ENCODE measurements at regions not wholly inside any gene's neighbourhood (a gene's known extent, or its start where the extent isn't known, plus 50 kb on each side); places are given as distances from the start of the nearest gene placed in this dataset.
A peak's percentile ranks its signal among the peaks of the same experiment; 100 is the strongest.
"Not testable (repeated sequence)": the region's sequence is repeated elsewhere in the genome, so short reads cannot be mapped to it uniquely, and the experiment has no call there.

GRCh38 chr2:78817430-78817829 is 208.1 kb upstream of the REG3G start:
- no peaks in the 10 kb centered on the region for H3K9me2 ChIP-seq (ENCODE audit: insufficient read depth)
- no peaks in the 10 kb centered on the region for H3F3A ChIP-seq (ENCODE audit: insufficient read depth, low read depth)
- no TSS peak for BruUV-seq (replicated peaks)
- no peak for DNase-seq
- no peaks in the 10 kb centered on the region for H3K27me3 ChIP-seq (ENCODE audit: insufficient read depth, low read depth)
- no peak overlapping the region for H3K4me2 ChIP-seq
- CTCF ChIA-PET = no interaction called here
- H3K9me3 ChIP-seq (ENCODE audit: insufficient read depth, low read depth) = no peaks in the 10 kb centered on the region
- no peaks in the 10 kb centered on the region for H4K20me1 ChIP-seq (ENCODE audit: insufficient read depth)
- no peak overlapping the region for H3K27ac ChIP-seq
- no peaks in the 10 kb centered on the region for H3K79me2 ChIP-seq (ENCODE audit: low read depth)
- intact Hi-C loops (cut with micrococcal nuclease; ENCODE audit: unreplicated experiment) = no loop called here
- no peaks in the 10 kb centered on the region for H3K36me3 ChIP-seq (ENCODE audit: low read depth)
- POLR2A ChIA-PET (ENCODE audit: unreplicated experiment) = no interaction called here
- H3K4me3 ChIP-seq = no peak overlapping the region
- H2AFZ ChIP-seq = no peak overlapping the region
- H3K4me1 ChIP-seq (replicated peaks; ENCODE audit: insufficient read depth) = no peaks in the 10 kb centered on the region
- TF ChIP-seq, protein P1, sequence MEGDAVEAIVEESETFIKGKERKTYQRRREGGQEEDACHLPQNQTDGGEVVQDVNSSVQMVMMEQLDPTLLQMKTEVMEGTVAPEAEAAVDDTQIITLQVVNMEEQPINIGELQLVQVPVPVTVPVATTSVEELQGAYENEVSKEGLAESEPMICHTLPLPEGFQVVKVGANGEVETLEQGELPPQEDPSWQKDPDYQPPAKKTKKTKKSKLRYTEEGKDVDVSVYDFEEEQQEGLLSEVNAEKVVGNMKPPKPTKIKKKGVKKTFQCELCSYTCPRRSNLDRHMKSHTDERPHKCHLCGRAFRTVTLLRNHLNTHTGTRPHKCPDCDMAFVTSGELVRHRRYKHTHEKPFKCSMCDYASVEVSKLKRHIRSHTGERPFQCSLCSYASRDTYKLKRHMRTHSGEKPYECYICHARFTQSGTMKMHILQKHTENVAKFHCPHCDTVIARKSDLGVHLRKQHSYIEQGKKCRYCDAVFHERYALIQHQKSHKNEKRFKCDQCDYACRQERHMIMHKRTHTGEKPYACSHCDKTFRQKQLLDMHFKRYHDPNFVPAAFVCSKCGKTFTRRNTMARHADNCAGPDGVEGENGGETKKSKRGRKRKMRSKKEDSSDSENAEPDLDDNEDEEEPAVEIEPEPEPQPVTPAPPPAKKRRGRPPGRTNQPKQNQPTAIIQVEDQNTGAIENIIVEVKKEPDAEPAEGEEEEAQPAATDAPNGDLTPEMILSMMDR (conservative IDR thresholded peaks at IDR 0.05) = no peak
- TF ChIP-seq EZH2 (IDR thresholded peaks at IDR 0.05; ENCODE audit: low read depth) = no peak

GRCh38 chr2:78832481-78832880 is 193.0 kb upstream of the REG3G start:
- Histone ChIP-seq H3K4me2 (no peak overlapping the region), H2AFZ (no peak overlapping the region), H3K4me1 (replicated peaks; ENCODE audit: insufficient read depth) (no peaks in the 10 kb centered on the region), H3K36me3 (ENCODE audit: low read depth) (no peaks in the 10 kb centered on the region), H3K9me3 (ENCODE audit: insufficient read depth, low read depth) (no peaks in the 10 kb centered on the region), H3K9me2 (ENCODE audit: insufficient read depth) (no peaks in the 10 kb centered on the region), H3K4me3 (no peak overlapping the region), H3F3A (ENCODE audit: insufficient read depth, low read depth) (no peaks in the 10 kb centered on the region), H3K79me2 (ENCODE audit: low read depth) (no peaks in the 10 kb centered on the region), H3K27me3 (ENCODE audit: insufficient read depth, low read depth) (no peaks in the 10 kb centered on the region), H4K20me1 (ENCODE audit: insufficient read depth) (no peaks in the 10 kb centered on the region), H3K27ac (no peak overlapping the region)
- ChIA-PET POLR2A (ENCODE audit: unreplicated experiment) (no interaction called here), CTCF (no interaction called here)
- intact Hi-C loops (cut with micrococcal nuclease; ENCODE audit: unreplicated experiment) = no loop called here
- TF ChIP-seq, protein P1 (conservative IDR thresholded peaks at IDR 0.05) = no peak
- TF ChIP-seq EZH2 (IDR thresholded peaks at IDR 0.05; ENCODE audit: low read depth) = no peak
- DNase-seq = no peak
- no TSS peak for BruUV-seq (replicated peaks)

- TF ChIP-seq, protein P1 (conservative IDR thresholded peaks at IDR 0.05) = no peak
- TF ChIP-seq EZH2 (IDR thresholded peaks at IDR 0.05; ENCODE audit: low read depth) = no peak
- Histone ChIP-seq H4K20me1 (ENCODE audit: insufficient read depth) (no peaks in the 10 kb centered on the region), H3K9me2 (ENCODE audit: insufficient read depth) (no peaks in the 10 kb centered on the region), H3K9me3 (ENCODE audit: insufficient read depth, low read depth) (no peaks in the 10 kb centered on the region), H3K27ac (no peak overlapping the region), H3K4me3 (no peak overlapping the region), H3K79me2 (ENCODE audit: low read depth) (no peaks in the 10 kb centered on the region), H3K36me3 (ENCODE audit: low read depth) (no peaks in the 10 kb centered on the region), H2AFZ (peak overlapping the region; percentile 13; the same call in 1 of the 2 replicates), H3K4me2 (no peak overlapping the region), H3K4me1 (replicated peaks; ENCODE audit: insufficient read depth) (no peaks in the 10 kb centered on the region), H3K27me3 (ENCODE audit: insufficient read depth, low read depth) (no peaks in the 10 kb centered on the region), H3F3A (ENCODE audit: insufficient read depth, low read depth) (no peaks in the 10 kb centered on the region)
- ChIA-PET CTCF (no interaction called here), POLR2A (ENCODE audit: unreplicated experiment) (no interaction called here)
- no peak for DNase-seq
- BruUV-seq (replicated peaks) = no TSS peak
- intact Hi-C loops (cut with micrococcal nuclease; ENCODE audit: unreplicated experiment) = no loop called here
These were observed 186.2 kb upstream of the REG3G start for GRCh38 chr2:78839259-78839658.

DNA sequence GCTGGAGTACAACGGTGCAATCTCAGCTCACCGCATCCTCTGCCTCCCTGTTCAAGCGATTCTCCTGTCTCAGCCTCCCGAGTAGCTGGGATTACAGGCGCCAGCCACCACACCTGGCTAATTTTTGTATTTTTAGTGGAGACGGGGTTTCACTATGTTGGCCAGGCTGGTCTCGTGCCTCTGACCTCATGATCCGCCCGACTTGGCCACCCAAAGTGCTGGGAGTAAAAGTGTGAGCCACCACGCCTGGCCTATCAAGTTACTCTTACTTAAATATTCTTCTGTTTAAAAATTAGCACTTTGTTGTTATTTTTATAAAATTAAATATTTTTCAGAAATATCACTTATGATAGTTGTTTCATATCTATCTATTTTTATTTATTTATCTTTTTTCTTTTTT is 185.2 kb upstream of the REG3G start:
- CTCF ChIA-PET; H3K9me2 ChIP-seq (ENCODE audit: insufficient read depth); H3F3A ChIP-seq (ENCODE audit: insufficient read depth, low read depth); H3K79me2 ChIP-seq (ENCODE audit: low read depth); H3K9me3 ChIP-seq (ENCODE audit: insufficient read depth, low read depth); H3K36me3 ChIP-seq (ENCODE audit: low read depth); BruUV-seq (replicated peaks); H4K20me1 ChIP-seq (ENCODE audit: insufficient read depth); H3K27me3 ChIP-seq (ENCODE audit: insufficient read depth, low read depth); H3K4me1 ChIP-seq (replicated peaks; ENCODE audit: insufficient read depth); DNase-seq; POLR2A ChIA-PET (ENCODE audit: unreplicated experiment); H3K27ac ChIP-seq; H2AFZ ChIP-seq; H3K4me2 ChIP-seq; intact Hi-C loops (cut with micrococcal nuclease; ENCODE audit: unreplicated experiment); H3K4me3 ChIP-seq: not testable (repeated sequence)

Data from PC-9 (cell line).